K562 (cell line): ENCODE measurements at regions not wholly inside any gene's neighbourhood (a gene's known extent, or its start where the extent isn't known, plus 50 kb on each side); places are given as distances from the start of the nearest gene placed in this dataset.

Experiments
- ATAC-seq: fragments of 200-7000 bp; cut with Tn5 transposase; 3 replicates; pipeline ENCODE4 v1.9.1; 2020; ENCODE audit warnings: moderate library complexity
- BruUV-seq: library from RNA; stranded (reverse); fragments of 400-500 nt; replicated peaks from 2 replicates; lab custom pipeline; 2021; lab: Mats Ljungman, UMichigan
- CTCF ChIA-PET: fragments of 300-600 bp; formaldehyde crosslinking; extraction: SDS; loops from one replicate; lab custom pipeline; 2021; ENCODE audit warnings: low intra/inter-chr PET ratio; lab: Yijun Ruan, JAX
- POLR2A ChIA-PET: fragments of 300-600, 350-650 bp; sonication (Branson Sonifier 250); formaldehyde crosslinking; extraction: SDS; loops from one replicate; lab custom pipeline; 2021; ENCODE audit warnings: antibody characterized with exemption, inconsistent platforms; lab: Yijun Ruan, JAX
- DNase-seq, 4 experiments: peaks; one replicate each; pipeline versions ENCODE4 v3.0.0 to v3.0.0-alpha.2; 2011 to 2018; ENCODE audit warnings: low spot score in 3 of 4, mixed read lengths in 3 of 4; ENCODE audit errors: extremely low read depth in 1 of 4
- FAIRE-seq: peaks from 2 replicates; lab custom pipeline; 2011; peaks lifted over from hg19 to GRCh38; lab: Jason Lieb, UNC
- H2AFZ ChIP-seq: 2 replicates; pipeline ENCODE4 v1.6.0; 2011; ENCODE audit warnings: low read depth, low read length, control low read depth, inconsistent platforms
- H3K27ac ChIP-seq: fragments of 200-600 bp; 3 replicates; pipeline ENCODE4 v1.8.0; 2011; ENCODE audit warnings: low read depth, mild to moderate bottlenecking, control low read depth, inconsistent platforms, low read length, moderate library complexity, mixed read lengths; ENCODE audit errors: extremely low read depth
- H3K27me3 ChIP-seq, 2 experiments: fragments of 300-600 bp in 1 of 2; 2 replicates in 1 of 2; 3 replicates in 1 of 2; pipeline versions ENCODE4 v1.6.0 to v1.8.0; 2011; ENCODE audit warnings: inconsistent platforms in 2 of 2, low read length in 2 of 2, mild to moderate bottlenecking in 1 of 2, mixed read lengths in 1 of 2, moderate library complexity in 1 of 2; ENCODE audit not compliant: control insufficient read depth in 2 of 2, insufficient read depth in 2 of 2
- H3K36me3 ChIP-seq: fragments of 300-600 bp; 3 replicates; pipeline ENCODE4 v1.8.0; 2011; ENCODE audit warnings: mild to moderate bottlenecking, low read length, inconsistent platforms; ENCODE audit not compliant: control insufficient read depth, insufficient read depth
- H3K4me1 ChIP-seq, 2 experiments: fragments of 200-600 bp in 1 of 2; replicated peaks in 1 of 2; 2 replicates in 1 of 2; 3 replicates in 1 of 2; pipeline versions ENCODE4 v1.5.1 to v1.8.0; 2011; ENCODE audit warnings: inconsistent platforms in 2 of 2, low read length in 2 of 2, mild to moderate bottlenecking in 1 of 2, mixed read lengths in 1 of 2, moderate library complexity in 1 of 2; ENCODE audit not compliant: control insufficient read depth in 2 of 2, insufficient read depth in 2 of 2
- H3K4me2 ChIP-seq: 2 replicates; pipeline ENCODE4 v1.6.1; 2011; ENCODE audit warnings: low read length, control low read depth, inconsistent platforms, mixed read lengths; ENCODE audit not compliant: insufficient read depth
- H3K4me3 ChIP-seq: fragments of 200-600 bp; sonication (generic), shearing (Covaris generic); 2 replicates; pipeline ENCODE4 v1.5.1; 2016; ENCODE audit warnings: control low read depth, inconsistent platforms
- H3K79me2 ChIP-seq: fragments of 200-600 bp; 3 replicates; pipeline ENCODE4 v1.8.0; 2011; ENCODE audit warnings: low read length, inconsistent platforms; ENCODE audit not compliant: control insufficient read depth, insufficient read depth
- H3K9ac ChIP-seq, 2 experiments: 2 replicates each; pipeline versions ENCODE4 v1.6.0 to v1.6.1; 2011; ENCODE audit warnings: low read depth in 2 of 2, low read length in 2 of 2, control low read depth in 1 of 2, inconsistent platforms in 1 of 2, mild to moderate bottlenecking in 1 of 2, mixed read lengths in 1 of 2; ENCODE audit not compliant: insufficient read depth in 1 of 2
- H3K9me1 ChIP-seq: one replicate; pipeline ENCODE4 v1.6.0; 2011; ENCODE audit warnings: inconsistent platforms, mild to moderate bottlenecking, low read length, moderate library complexity; ENCODE audit not compliant: control insufficient read depth, insufficient read depth
- H3K9me3 ChIP-seq: replicated peaks from 2 replicates; pipeline ENCODE4 v1.5.1; 2011; ENCODE audit warnings: low read depth, low read length, inconsistent platforms; ENCODE audit not compliant: control insufficient read depth, insufficient read depth
- H4K20me1 ChIP-seq: replicated peaks from 2 replicates; pipeline ENCODE4 v1.6.1; 2011; ENCODE audit warnings: low read length, inconsistent platforms, mixed read lengths; ENCODE audit not compliant: control insufficient read depth, insufficient read depth
- CBX5 ChIP-seq: IDR thresholded peaks from 2 replicates; pipeline ENCODE4 v1.6.1; 2014; ENCODE audit warnings: low read depth, borderline replicate concordance
- EHMT2 ChIP-seq: fragments of 450-650 bp; IDR thresholded peaks from 2 replicates; pipeline ENCODE4 v1.6.1; 2018; ENCODE audit warnings: antibody characterized with exemption
- FOS ChIP-seq: IDR thresholded peaks from 3 replicates; pipeline ENCODE4 v1.6.1; 2011; ENCODE audit not compliant: insufficient read length; ENCODE audit errors: extremely low read depth
- FOXK1 ChIP-seq: sonication (generic); formaldehyde crosslinking; IDR thresholded peaks from 2 replicates; pipeline ENCODE4 v1.8.0; 2022; ENCODE audit warnings: missing genetic modification reagents, mild to moderate bottlenecking, borderline replicate concordance
- GABPB2 ChIP-seq: fragments of 250-450 bp; sonication (Bioruptor Pico); conservative IDR thresholded peaks from 2 replicates; pipeline ENCODE4 v1.5.1; 2021; ENCODE audit warnings: mild to moderate bottlenecking
- HDAC1 ChIP-seq, 2 experiments: fragments of 450-650 bp; IDR thresholded peaks; 2 replicates each; pipeline ENCODE4 v1.6.1; 2016 to 2017; ENCODE audit warnings: inconsistent platforms in 1 of 2, mild to moderate bottlenecking in 1 of 2, moderate library complexity in 1 of 2
- HOMEZ ChIP-seq: fragments of 250-450 bp; sonication (Bioruptor Pico); IDR thresholded peaks from 2 replicates; pipeline ENCODE4 v1.4.0; 2020; ENCODE audit warnings: mild to moderate bottlenecking, moderate library complexity
- L3MBTL2 ChIP-seq: fragments of 450-650 bp; IDR thresholded peaks from 2 replicates; pipeline ENCODE4 v1.6.1; 2016; ENCODE audit warnings: mild to moderate bottlenecking, moderate library complexity
- PHF20 ChIP-seq: fragments of 450-650 bp; IDR thresholded peaks from 2 replicates; pipeline ENCODE4 v1.6.1; 2018; ENCODE audit not compliant: partially characterized antibody
- POLR3A ChIP-seq: IDR thresholded peaks from 2 replicates; pipeline ENCODE4 v1.6.1; 2011; ENCODE audit warnings: borderline replicate concordance, mild to moderate bottlenecking, moderate library complexity; ENCODE audit not compliant: insufficient read length, insufficient read depth; ENCODE audit errors: extremely low read depth
- PREB ChIP-seq: sonication (generic); formaldehyde crosslinking; IDR thresholded peaks from 2 replicates; pipeline ENCODE4 v1.8.1; 2023; ENCODE audit warnings: mild to moderate bottlenecking, missing genetic modification reagents
- RFX5 ChIP-seq: IDR thresholded peaks from 2 replicates; pipeline ENCODE4 v1.6.1; 2011; ENCODE audit warnings: low read depth, mild to moderate bottlenecking, improper control_type of control experiment, low read length
- ZNF217 ChIP-seq: sonication (generic); formaldehyde crosslinking; IDR thresholded peaks from 2 replicates; pipeline ENCODE4 v1.8.0; 2022; ENCODE audit warnings: mild to moderate bottlenecking, missing genetic modification reagents
- ZNF23 ChIP-seq: fragments of 250-450 bp; sonication (Bioruptor Pico); IDR thresholded peaks from 2 replicates; pipeline ENCODE4 v1.4.0; 2020; ENCODE audit warnings: mild to moderate bottlenecking
- ZNF830 ChIP-seq: fragments of 250-450 bp; sonication (Bioruptor Pico); IDR thresholded peaks from 2 replicates; pipeline ENCODE4 v1.5.0; 2021; ENCODE audit warnings: mild to moderate bottlenecking
- WGBS: fragments of 100-300 bp; shearing (Covaris generic); methylation state at CpG from one replicate; pipeline ENCODE4 v1.1.6; 2016; ENCODE audit warnings: low coverage, mixed read lengths; ENCODE audit not compliant: insufficient coverage; ENCODE audit errors: missing lambda C conversion rate; 5-methylcytosine and 5-hydroxymethylcytosine counted together
- in situ Hi-C: fragments of 300-500 bp; cut with MboI; formaldehyde crosslinking; loops from 4 replicates; pipeline ENCODE4 v1.15.0; 2018; ENCODE audit warnings: inconsistent platforms, mixed read lengths
- intact Hi-C: fragments of 100-400 bp; cut with micrococcal nuclease; formaldehyde crosslinking; loops from 2 replicates; pipeline ENCODE4 v1.14.2; 2022
- TF ChIP-seq, protein P1 (sequence below): fragments of 450-650 bp; IDR thresholded peaks from 2 replicates; pipeline ENCODE4 v1.6.1; 2014; ENCODE audit warnings: low read depth, mild to moderate bottlenecking, moderate library complexity, borderline replicate concordance
- TF ChIP-seq, protein P2 (sequence below): sonication (generic); formaldehyde crosslinking; IDR thresholded peaks from 2 replicates; pipeline ENCODE4 v1.8.1; 2023; ENCODE audit warnings: mild to moderate bottlenecking, missing genetic modification reagents, moderate library complexity

DNA sequence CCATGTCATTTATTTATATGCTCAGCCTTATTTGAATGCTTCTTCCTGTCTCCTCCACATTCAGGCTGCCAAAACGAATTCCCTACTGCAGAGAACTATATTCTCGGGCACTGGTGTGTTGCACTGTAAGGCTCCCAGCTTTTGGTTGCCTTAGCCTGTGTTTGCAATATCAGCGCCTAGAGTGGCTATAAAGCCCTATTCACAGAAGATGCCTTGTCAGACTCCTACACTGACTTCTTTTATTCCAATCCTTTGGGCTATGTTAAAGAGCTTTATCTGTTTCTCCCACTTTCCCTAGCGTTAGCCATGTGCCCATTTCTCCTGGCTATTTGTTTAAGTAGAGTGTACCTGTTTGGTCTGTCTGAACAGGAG is 62.4 kb upstream of the EHBP1 start (continued):
- TF ChIP-seq, protein P1, sequence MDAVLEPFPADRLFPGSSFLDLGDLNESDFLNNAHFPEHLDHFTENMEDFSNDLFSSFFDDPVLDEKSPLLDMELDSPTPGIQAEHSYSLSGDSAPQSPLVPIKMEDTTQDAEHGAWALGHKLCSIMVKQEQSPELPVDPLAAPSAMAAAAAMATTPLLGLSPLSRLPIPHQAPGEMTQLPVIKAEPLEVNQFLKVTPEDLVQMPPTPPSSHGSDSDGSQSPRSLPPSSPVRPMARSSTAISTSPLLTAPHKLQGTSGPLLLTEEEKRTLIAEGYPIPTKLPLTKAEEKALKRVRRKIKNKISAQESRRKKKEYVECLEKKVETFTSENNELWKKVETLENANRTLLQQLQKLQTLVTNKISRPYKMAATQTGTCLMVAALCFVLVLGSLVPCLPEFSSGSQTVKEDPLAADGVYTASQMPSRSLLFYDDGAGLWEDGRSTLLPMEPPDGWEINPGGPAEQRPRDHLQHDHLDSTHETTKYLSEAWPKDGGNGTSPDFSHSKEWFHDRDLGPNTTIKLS: no peak
- TF ChIP-seq CBX5 (no peak), RFX5 (no peak), HOMEZ (CRISPR knock-in tag) (no peak)
- TF ChIP-seq, protein P2, sequence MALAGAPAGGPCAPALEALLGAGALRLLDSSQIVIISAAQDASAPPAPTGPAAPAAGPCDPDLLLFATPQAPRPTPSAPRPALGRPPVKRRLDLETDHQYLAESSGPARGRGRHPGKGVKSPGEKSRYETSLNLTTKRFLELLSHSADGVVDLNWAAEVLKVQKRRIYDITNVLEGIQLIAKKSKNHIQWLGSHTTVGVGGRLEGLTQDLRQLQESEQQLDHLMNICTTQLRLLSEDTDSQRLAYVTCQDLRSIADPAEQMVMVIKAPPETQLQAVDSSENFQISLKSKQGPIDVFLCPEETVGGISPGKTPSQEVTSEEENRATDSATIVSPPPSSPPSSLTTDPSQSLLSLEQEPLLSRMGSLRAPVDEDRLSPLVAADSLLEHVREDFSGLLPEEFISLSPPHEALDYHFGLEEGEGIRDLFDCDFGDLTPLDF: no peak
- TF ChIP-seq, all 486 proteins: peak for 0

- WGBS: 3% methylated on average over 2 of the region's 2 CpGs
- Histone ChIP-seq H3K9me1 (no peaks in the 10 kb centered on the region), H4K20me1 (no peaks in the 10 kb centered on the region), H3K9me3 (no peaks in the 10 kb centered on the region), H3K4me2 (no peak overlapping the region), H3K27ac (no peak overlapping the region), H3K27me3 (peaks cover 0 to 3% of the 10 kb centered on the region in 2 experiments; a peak in 2 of 5 replicates), H3K36me3 (no peaks in the 10 kb centered on the region), H2AFZ (no peak overlapping the region), H3K79me2 (no peaks in the 10 kb centered on the region), H3K4me1 (no peaks in the 10 kb centered on the region), H3K4me3 (no peak overlapping the region), H3K9ac (no peak overlapping the region)
- CTCF ChIA-PET: no interaction called here
- POLR2A ChIA-PET: interaction anchor here (1.5 kb wide), 1 partner anchor 63 kb away, joined by 3 read pairs; the partner anchor contains the start of gene EHBP1
- BruUV-seq: no TSS peak
- DNase-seq: no peak
- no peak for ATAC-seq
- intact Hi-C loops: no loop called here
- FAIRE-seq: no peak
- in situ Hi-C loops: no loop called here
- TF ChIP-seq EHMT2 (no peak), HDAC1 (IDR thresholded peaks at IDR 0.05) (no peak), ZNF23 (no peak), L3MBTL2 (no peak), FOS (no peak), ZNF217 (no peak), POLR3A (no peak), ZNF830 (no peak), FOXK1 (CRISPR knock-in tag) (no peak), GABPB2 (CRISPR knock-in tag) (no peak), PHF20 (no peak), PREB (CRISPR knock-in tag) (no peak)
These were observed 62.9 kb upstream of the EHBP1 start for GRCh38 chr2:62642429-62643099.
